CD14-positive monocyte (primary cell): ENCODE measurements at regions not wholly inside any gene's neighbourhood (a gene's known extent, or its start where the extent isn't known, plus 50 kb on each side); places are given as distances from the start of the nearest gene placed in this dataset.
A peak's percentile ranks its signal among the peaks of the same experiment; 100 is the strongest.

Experiments used
- DNase-seq, 3 donors: peaks; one replicate each; pipeline ENCODE4 v3.0.0-alpha.2; 2011 to 2022
- H2AFZ ChIP-seq: 2 replicates; pipeline ENCODE4 v1.6.0; 2012; ENCODE audit warnings: mild to moderate bottlenecking, low read depth, low read length, inconsistent platforms; ENCODE audit not compliant: insufficient read depth, poor library complexity, severe bottlenecking
- H3K27ac ChIP-seq, 2 donors: 1 replicate in 1 of 2; 2 replicates in 1 of 2; pipeline ENCODE4 v1.5.1; 2012 to 2013; ENCODE audit warnings: low read length in 2 of 2, control low read depth in 1 of 2, inconsistent platforms in 1 of 2, low read depth in 1 of 2, mild to moderate bottlenecking in 1 of 2
- H3K27me3 ChIP-seq, 2 donors: one replicate each; pipeline versions ENCODE4 v1.6.0 to v1.6.1; 2011 to 2013; ENCODE audit warnings: low read length in 2 of 2; ENCODE audit not compliant: control insufficient read depth in 2 of 2, insufficient read depth in 2 of 2
- H3K36me3 ChIP-seq, 2 donors: replicated peaks in 1 of 2; 1 replicate in 1 of 2; 2 replicates in 1 of 2; pipeline versions ENCODE4 v1.5.1 to v1.6.1; 2012 to 2013; ENCODE audit warnings: low read length in 2 of 2, control low read depth in 1 of 2, inconsistent platforms in 1 of 2, mild to moderate bottlenecking in 1 of 2; ENCODE audit not compliant: insufficient read depth in 2 of 2, control insufficient read depth in 1 of 2
- H3K4me1 ChIP-seq, 2 donors: 1 replicate in 1 of 2; 2 replicates in 1 of 2; pipeline versions ENCODE4 v1.5.1 to v1.6.1; 2012 to 2013; ENCODE audit warnings: low read length in 2 of 2, control low read depth in 1 of 2, inconsistent platforms in 1 of 2, mild to moderate bottlenecking in 1 of 2, moderate library complexity in 1 of 2; ENCODE audit not compliant: insufficient read depth in 2 of 2, control insufficient read depth in 1 of 2
- H3K4me2 ChIP-seq: replicated peaks from 2 replicates; pipeline ENCODE3; 2012; ENCODE audit warnings: low read length, moderate library complexity, mild to moderate bottlenecking; ENCODE audit not compliant: poor library complexity, severe bottlenecking; ENCODE audit errors: extremely low read depth
- H3K4me3 ChIP-seq, 3 experiments: fragments of 200-600 bp in 1 of 3; sonication (generic) in 1 of 3; replicated peaks in 1 of 3; 1 replicate in 2 of 3; 2 replicates in 1 of 3; pipeline ENCODE4 v1.5.1; 2011 to 2013; ENCODE audit warnings: low read length in 3 of 3, mild to moderate bottlenecking in 3 of 3, control low read depth in 2 of 3, low read depth in 2 of 3, inconsistent platforms in 1 of 3, moderate library complexity in 1 of 3
- H3K79me2 ChIP-seq: 2 replicates; pipeline ENCODE4 v1.6.0; 2012; ENCODE audit warnings: mild to moderate bottlenecking, control low read depth, inconsistent platforms, low read length, moderate library complexity; ENCODE audit not compliant: insufficient read depth
- H3K9ac ChIP-seq: 2 replicates; pipeline ENCODE4 v1.6.0; 2017; ENCODE audit warnings: low read length, mild to moderate bottlenecking; ENCODE audit not compliant: insufficient read depth, poor library complexity, severe bottlenecking
- H3K9me3 ChIP-seq, 2 donors: replicated peaks in 1 of 2; 1 replicate in 1 of 2; 2 replicates in 1 of 2; pipeline versions ENCODE4 v1.5.1 to v1.6.1; 2012 to 2013; ENCODE audit warnings: low read length in 2 of 2, control low read depth in 1 of 2; ENCODE audit not compliant: control insufficient read depth in 1 of 2, insufficient read depth in 1 of 2
- H4K20me1 ChIP-seq: 2 replicates; pipeline ENCODE4 v1.6.0; 2012; ENCODE audit warnings: mild to moderate bottlenecking, low read length, control low read depth, moderate library complexity; ENCODE audit not compliant: insufficient read depth
- H3K27ac Mint-ChIP-seq, 7 donors: one replicate each; pipeline ENCODE4 v1.8.0; 2020; ENCODE audit warnings: mild to moderate bottlenecking in 7 of 7, mixed read lengths in 7 of 7, moderate library complexity in 6 of 7, inconsistent platforms in 2 of 7
- H3K27me3 Mint-ChIP-seq, 3 donors: one replicate each; pipeline ENCODE4 v1.8.0; 2021 to 2022; ENCODE audit warnings: low read depth in 3 of 3, mild to moderate bottlenecking in 3 of 3, mixed read lengths in 3 of 3, moderate library complexity in 3 of 3, inconsistent platforms in 1 of 3
- H3K36me3 Mint-ChIP-seq, 2 donors: one replicate each; pipeline ENCODE4 v1.8.0; 2020; ENCODE audit warnings: mixed read lengths in 2 of 2, inconsistent platforms in 1 of 2, mild to moderate bottlenecking in 1 of 2
- H3K4me1 Mint-ChIP-seq: one replicate; pipeline ENCODE4 v1.8.0; 2020; ENCODE audit warnings: mild to moderate bottlenecking, mixed read lengths
- H3K4me3 Mint-ChIP-seq, 2 donors: one replicate each; pipeline ENCODE4 v1.8.0; 2020; ENCODE audit warnings: mild to moderate bottlenecking in 2 of 2, mixed read lengths in 2 of 2, moderate library complexity in 1 of 2
- H3K9me3 Mint-ChIP-seq, 7 donors: one replicate each; pipeline ENCODE4 v1.8.0; 2020 to 2022; ENCODE audit warnings: mixed read lengths in 7 of 7, mild to moderate bottlenecking in 6 of 7, moderate library complexity in 6 of 7, inconsistent platforms in 2 of 7
- CTCF ChIP-seq: fragments of 200-600 bp; IDR thresholded peaks from one replicate; pipeline ENCODE4 v1.8.0; 2022; ENCODE audit warnings: antibody characterized with exemption, mild to moderate bottlenecking
- WGBS: methylation state at CpG from one replicate; pipeline ENCODE4 v1.1.5; 2013; ENCODE audit warnings: missing lambda C conversion rate; ENCODE audit not compliant: insufficient coverage; 5-methylcytosine and 5-hydroxymethylcytosine counted together
- intact Hi-C, 2 donors: fragments of 100-400 bp; cut with micrococcal nuclease; formaldehyde crosslinking; loops; one replicate each; pipeline versions ENCODE4 v1.15.0 to v1.15.1; 2023

GRCh38 chr13:95385373-95385772 lies 84.1 kb upstream of the ABCC4 start:
- no peak overlapping the region for H2AFZ ChIP-seq
- H3K9me3 ChIP-seq = no peaks in the 10 kb centered on the region
- Mint-ChIP-seq H3K27me3 (peaks cover 0 to 2% (median 0%) of the 10 kb centered on the region in 3 donors), H3K4me3 (no peak overlapping the region), H3K27ac (peak overlapping the region in 4 of 7 donors; percentile 13 to 77 (median 20)), H3K36me3 (peaks cover 0 to 3% of the 10 kb centered on the region in 2 donors), H3K9me3 (peaks cover 0 to 3% (median 0%) of the 10 kb centered on the region in 7 donors), H3K4me1 (peaks cover 42% of the 10 kb centered on the region)
- no peak for DNase-seq
- H4K20me1 ChIP-seq = no peaks in the 10 kb centered on the region
- peaks cover 33 to 39% of the 10 kb centered on the region in 2 donors for H3K4me1 ChIP-seq
- intact Hi-C loops = no loop called here
- TF ChIP-seq CTCF = no peak
- H3K9ac ChIP-seq = no peak overlapping the region
- no peaks in the 10 kb centered on the region for H3K79me2 ChIP-seq
- H3K27ac ChIP-seq = no peak overlapping the region
- H3K36me3 ChIP-seq = no peaks in the 10 kb centered on the region
- no peak overlapping the region for H3K4me2 ChIP-seq
- no CpG with 5 or more reads among the region's 1 CpG for WGBS
- no peak overlapping the region for H3K4me3 ChIP-seq
- no peaks in the 10 kb centered on the region for H3K27me3 ChIP-seq

- no peaks in the 10 kb centered on the region for H3K9me3 ChIP-seq
- intact Hi-C loops = no loop called here
- Mint-ChIP-seq H3K27me3 (peaks cover 0 to 2% (median 2%) of the 10 kb centered on the region in 3 donors), H3K27ac (no peak overlapping the region), H3K36me3 (peaks cover 0 to 3% of the 10 kb centered on the region in 2 donors), H3K4me1 (peaks cover 38% of the 10 kb centered on the region), H3K9me3 (peaks cover 0 to 3% (median 0%) of the 10 kb centered on the region in 7 donors), H3K4me3 (no peak overlapping the region)
- no peak overlapping the region for H3K4me2 ChIP-seq
- peak; percentile 14 to 35 (median 16) for DNase-seq
- H4K20me1 ChIP-seq = no peaks in the 10 kb centered on the region
- no peak overlapping the region for H3K4me3 ChIP-seq
- H3K9ac ChIP-seq = no peak overlapping the region
- no peak overlapping the region for H3K27ac ChIP-seq
- H3K4me1 ChIP-seq = peaks cover 30 to 39% of the 10 kb centered on the region in 2 donors
- H3K36me3 ChIP-seq = no peaks in the 10 kb centered on the region
- TF ChIP-seq CTCF = no peak
- no peaks in the 10 kb centered on the region for H3K79me2 ChIP-seq
- H3K27me3 ChIP-seq = no peaks in the 10 kb centered on the region
- no peak overlapping the region for H2AFZ ChIP-seq
- WGBS = no CpG with 5 or more reads among the region's 1 CpG
Observed at GRCh38 chr13:95385798-95386197, 84.5 kb upstream of the ABCC4 start.
